Pancreas (tissue), 10 donors: ENCODE measurements at regions not wholly inside any gene's neighbourhood (a gene's known extent, or its start where the extent isn't known, plus 50 kb on each side); places are given as distances from the start of the nearest gene placed in this dataset.

Experiments used
- ATAC-seq, 4 donors: fragments of 200-7000 bp; cut with Tn5 transposase; one replicate each; pipeline versions ENCODE4 v1.8.0 to v1.9.1; 2020; ENCODE audit warnings: mild to moderate bottlenecking in 4 of 4, moderate library complexity in 4 of 4
- DNase-seq, 6 donors: peaks; one replicate each; pipeline ENCODE4 v3.0.0-alpha.2; 2020
- FAIRE-seq: peaks from 2 replicates; lab custom pipeline; 2012; peaks lifted over from hg19 to GRCh38; lab: Jason Lieb, UNC
- H3K27ac ChIP-seq, 4 donors: fragments of 200-600 bp; sonication (generic); 1 replicate in 3 of 4; 2 replicates in 1 of 4; pipeline versions ENCODE4 v1.5.0 to v1.8.0; 2020
- H3K27me3 ChIP-seq, 4 donors: fragments of 200-600 bp; one replicate each; pipeline ENCODE4 v1.8.0; 2021
- H3K36me3 ChIP-seq, 3 donors: fragments of 200-600 bp; sonication (generic) in 1 of 3; one replicate each; pipeline versions ENCODE4 v1.5.0 to v1.8.0; 2020 to 2021
- H3K4me1 ChIP-seq, 3 donors: fragments of 200-600 bp; one replicate each; pipeline ENCODE4 v1.8.0; 2021
- H3K4me3 ChIP-seq, 4 donors: fragments of 200-600 bp; sonication (generic) in 2 of 4; one replicate each; pipeline versions ENCODE4 v1.5.0 to v1.8.0; 2020 to 2021
- H3K9me3 ChIP-seq, 4 donors: fragments of 200-600 bp; one replicate each; pipeline ENCODE4 v1.8.0; 2021
- CTCF ChIP-seq, 4 donors: fragments of 200-600 bp; sonication (generic) in 3 of 4; IDR thresholded peaks; one replicate each; pipeline versions ENCODE4 v1.5.0 to v1.8.0; 2021; ENCODE audit warnings: antibody characterized with exemption in 4 of 4
- WGBS, 2 donors: extraction: QIAGEN DNeasy Blood & Tissue Kit; methylation state at CpG; one replicate each; pipeline ENCODE4 v1.1.7; 2013; 5-methylcytosine and 5-hydroxymethylcytosine counted together
- intact Hi-C, 3 donors: fragments of 100-400 bp; cut with DNase I; formaldehyde crosslinking; loops; one replicate each; pipeline versions ENCODE4 v1.11.1 to v1.14.2; 2022
- donor health status: healthy with polysubstance abuse.
- donor health status: DM: no; HTN: no; CAD: no; lungs with moderate emphysema.
- donor health status: DM: no; HTN: no; CAD: no.
- donor health status: control.
- donor health status: control.
- donor health status: Bipolar disorder and iron deficiency.
- donor health status: DM: yes; HTN: yes; CAD: no.
- donor health status: DM: no; HTN: no; CAD: no.
- donor health status: DM: no; HTN: no; CAD: no.
- donor health status: DM: yes; HTN: yes; CAD: no.

- DNase-seq (no peak), ATAC-seq (no peak), FAIRE-seq (no peak)
- H3K9me3 ChIP-seq = no peaks in the 10 kb centered on the region
- WGBS, 2 donors = 82 to 88% methylated on average over 2 of the region's 2 CpGs
- H3K4me3 ChIP-seq = no peak overlapping the region
- no peaks in the 10 kb centered on the region for H3K27me3 ChIP-seq
- no peaks in the 10 kb centered on the region for H3K36me3 ChIP-seq
- no peak for TF ChIP-seq CTCF (IDR thresholded peaks at IDR 0.05)
- H3K27ac ChIP-seq = no peak overlapping the region
- H3K4me1 ChIP-seq = no peaks in the 10 kb centered on the region
- intact Hi-C loops = no loop called here
These were observed 90.2 kb upstream of the CTSC start for GRCh38 chr11:88427719-88428118.

GRCh38 chr11:88424881-88425280, 87.3 kb upstream of the CTSC start:
- no peak for TF ChIP-seq CTCF (IDR thresholded peaks at IDR 0.05)
- FAIRE-seq (no peak), DNase-seq (no peak), ATAC-seq (no peak)
- Histone ChIP-seq H3K4me3 (no peak overlapping the region), H3K9me3 (no peaks in the 10 kb centered on the region), H3K27me3 (no peaks in the 10 kb centered on the region), H3K4me1 (no peaks in the 10 kb centered on the region), H3K36me3 (no peaks in the 10 kb centered on the region), H3K27ac (no peak overlapping the region)
- WGBS, 2 donors = 72 to 82% methylated on average over 6 of the region's 6 CpGs
- intact Hi-C loops = no loop called here

DNA sequence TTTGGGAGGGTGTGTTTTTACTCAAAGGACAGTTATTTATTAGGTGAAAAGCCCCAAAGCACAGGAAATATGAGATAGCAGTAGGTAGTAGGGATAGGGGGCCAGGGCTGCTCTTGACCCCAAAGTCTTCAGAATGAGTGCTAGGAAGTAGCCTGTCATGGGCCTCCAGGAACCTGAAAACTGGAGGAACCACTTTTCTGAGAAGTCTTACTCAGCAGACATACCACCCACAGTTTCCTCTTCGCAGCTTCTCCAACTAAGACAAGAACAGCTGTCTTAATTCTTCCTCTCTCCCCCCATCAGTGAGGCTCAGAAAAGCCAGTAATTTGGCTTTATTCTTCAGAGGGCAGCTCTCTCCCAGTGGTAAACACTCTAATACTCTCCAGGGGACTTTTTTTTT, 84.0 kb upstream of the CTSC start:
- Histone ChIP-seq H3K27ac (peak overlapping the region in 2 of 4 donors; percentile 10 to 18), H3K9me3 (no peaks in the 10 kb centered on the region), H3K36me3 (no peaks in the 10 kb centered on the region), H3K4me3 (no peak overlapping the region), H3K4me1 (no peaks in the 10 kb centered on the region), H3K27me3 (no peaks in the 10 kb centered on the region)
- no peak for TF ChIP-seq CTCF (IDR thresholded peaks at IDR 0.05)
- intact Hi-C loops = no loop called here
- DNase-seq (no peak), FAIRE-seq (no peak), ATAC-seq (peak in 3 of 4 donors; percentile 24 to 78 (median 78))
- WGBS, 2 donors = 45 to 67% methylated on average over 1 of the region's 1 CpG

GRCh38 chr11:88420165-88420791, 82.7 kb upstream of the CTSC start:
- H3K9me3 ChIP-seq = no peaks in the 10 kb centered on the region
- no peak overlapping the region for H3K4me3 ChIP-seq
- WGBS, 2 donors = 75 to 78% methylated on average over 7 of the region's 7 CpGs
- intact Hi-C loops = no loop called here
- no peak for FAIRE-seq
- ATAC-seq = peak in 3 of 4 donors; percentile 48 to 73 (median 60)
- no peaks in the 10 kb centered on the region for H3K4me1 ChIP-seq
- H3K36me3 ChIP-seq = no peaks in the 10 kb centered on the region
- H3K27ac ChIP-seq = peak overlapping the region in 1 of 4 donors; percentile 10
- DNase-seq = no peak
- no peaks in the 10 kb centered on the region for H3K27me3 ChIP-seq
- no peak for TF ChIP-seq CTCF (IDR thresholded peaks at IDR 0.05)

DNA sequence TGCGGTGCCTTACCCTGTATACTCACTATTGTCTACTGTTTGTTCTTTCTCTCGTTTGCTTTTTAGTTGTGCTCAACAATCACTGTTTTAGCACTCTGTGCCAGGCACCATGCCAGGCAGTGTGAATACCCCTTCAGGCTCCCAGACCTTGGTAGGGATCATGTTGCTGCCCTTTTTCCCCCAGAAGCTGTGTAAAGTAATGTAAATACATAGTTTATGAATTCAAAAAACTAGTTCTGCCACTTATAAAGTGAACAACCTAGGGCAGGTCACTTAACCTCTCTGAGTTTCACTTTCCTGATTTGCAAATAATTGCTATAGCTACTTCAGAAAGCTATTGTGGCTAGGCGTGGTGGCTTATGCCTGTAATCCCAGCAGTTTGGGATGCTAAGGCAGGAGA, 81.0 kb upstream of the CTSC start:
- 57 to 68% methylated on average over 3 of the region's 3 CpGs for WGBS, 2 donors
- H3K9me3 ChIP-seq = no peaks in the 10 kb centered on the region
- ATAC-seq = no peak
- FAIRE-seq = no peak
- intact Hi-C loops = no loop called here
- no peak overlapping the region for H3K4me3 ChIP-seq
- no peak overlapping the region for H3K27ac ChIP-seq
- no peak for DNase-seq
- H3K27me3 ChIP-seq = no peaks in the 10 kb centered on the region
- no peak for TF ChIP-seq CTCF (IDR thresholded peaks at IDR 0.05)
- H3K36me3 ChIP-seq = no peaks in the 10 kb centered on the region
- H3K4me1 ChIP-seq = peaks cover 0 to 5% (median 0%) of the 10 kb centered on the region in 3 donors
